H9 (cell line): ENCODE measurements at regions not wholly inside any gene's neighbourhood (a gene's known extent, or its start where the extent isn't known, plus 50 kb on each side); places are given as distances from the start of the nearest gene placed in this dataset.

Experiments
- DNase-seq: peaks from one replicate; pipeline ENCODE4 v3.0.0-alpha.2; 2017
- H2AFZ ChIP-seq: one replicate; pipeline ENCODE4 v1.6.1; 2013; ENCODE audit warnings: mild to moderate bottlenecking, low read length, control low read depth, moderate library complexity
- H2AK5ac ChIP-seq: 2 replicates; pipeline ENCODE4 v1.6.1; 2013; ENCODE audit warnings: low read length, control low read depth, mixed read lengths; ENCODE audit not compliant: insufficient read length
- H2BK120ac ChIP-seq: one replicate; pipeline ENCODE4 v1.6.1; 2013; ENCODE audit warnings: low read depth, mild to moderate bottlenecking, low read length, control low read depth, inconsistent platforms; ENCODE audit not compliant: poor library complexity, severe bottlenecking
- H2BK12ac ChIP-seq: 2 replicates; pipeline ENCODE4 v1.6.1; 2013; ENCODE audit warnings: low read length, control low read depth, mixed read lengths, low read depth; ENCODE audit not compliant: insufficient read length
- H2BK15ac ChIP-seq: 2 replicates; pipeline ENCODE4 v1.6.1; 2013; ENCODE audit warnings: low read depth, low read length, control low read depth
- H2BK20ac ChIP-seq: one replicate; pipeline ENCODE4 v1.6.1; 2013; ENCODE audit warnings: low read depth, mild to moderate bottlenecking, low read length, control low read depth, inconsistent platforms; ENCODE audit not compliant: poor library complexity, severe bottlenecking
- H2BK5ac ChIP-seq: 2 replicates; pipeline ENCODE4 v1.6.1; 2013; ENCODE audit warnings: low read length, control low read depth, mixed read lengths; ENCODE audit not compliant: insufficient read length
- H3K14ac ChIP-seq: 2 replicates; pipeline ENCODE4 v1.6.1; 2013; ENCODE audit warnings: low read length, control low read depth; ENCODE audit not compliant: insufficient read depth
- H3K18ac ChIP-seq: 2 replicates; pipeline ENCODE4 v1.6.1; 2013; ENCODE audit warnings: low read depth, mild to moderate bottlenecking, mixed read lengths, low read length, control low read depth; ENCODE audit not compliant: insufficient read length
- H3K23ac ChIP-seq: 2 replicates; pipeline ENCODE4 v1.6.1; 2013; ENCODE audit warnings: low read length, control low read depth, mixed read lengths, low read depth; ENCODE audit not compliant: insufficient read length
- H3K23me2 ChIP-seq: 2 replicates; pipeline ENCODE4 v1.6.1; 2013; ENCODE audit warnings: low read depth, mild to moderate bottlenecking, mixed read lengths, low read length, control low read depth; ENCODE audit not compliant: insufficient read length, poor library complexity, severe bottlenecking
- H3K27ac ChIP-seq: 2 replicates; pipeline ENCODE4 v1.5.1; 2013; ENCODE audit warnings: low read length, control low read depth, mixed read lengths, low read depth; ENCODE audit not compliant: insufficient read length
- H3K27me3 ChIP-seq: 2 replicates; pipeline ENCODE4 v1.6.1; 2013; ENCODE audit warnings: low read length, control low read depth, inconsistent platforms; ENCODE audit not compliant: insufficient read depth
- H3K4ac ChIP-seq: 2 replicates; pipeline ENCODE4 v1.6.1; 2013; ENCODE audit warnings: low read depth, mild to moderate bottlenecking, control low read depth, inconsistent platforms, low read length, moderate library complexity
- H3K4me1 ChIP-seq: 2 replicates; pipeline ENCODE4 v1.6.1; 2013; ENCODE audit warnings: low read length, control low read depth, inconsistent platforms; ENCODE audit not compliant: insufficient read depth
- H3K4me2 ChIP-seq: 2 replicates; pipeline ENCODE4 v1.6.1; 2013; ENCODE audit warnings: low read length, control low read depth, mixed read lengths; ENCODE audit not compliant: insufficient read length, insufficient read depth
- H3K56ac ChIP-seq: 2 replicates; pipeline ENCODE4 v1.6.1; 2013; ENCODE audit warnings: low read depth, mild to moderate bottlenecking, mixed read lengths, low read length, control low read depth; ENCODE audit not compliant: insufficient read length
- H3K79me1 ChIP-seq: 2 replicates; pipeline ENCODE4 v1.6.1; 2013; ENCODE audit warnings: low read depth, mild to moderate bottlenecking, moderate library complexity, low read length, control low read depth, inconsistent platforms; ENCODE audit not compliant: insufficient read depth, poor library complexity, severe bottlenecking
- H3K79me2 ChIP-seq: 2 replicates; pipeline ENCODE4 v1.6.1; 2013; ENCODE audit warnings: low read length, control low read depth, inconsistent platforms; ENCODE audit not compliant: insufficient read depth
- H3K9ac ChIP-seq: 2 replicates; pipeline ENCODE4 v1.6.1; 2013; ENCODE audit warnings: low read length, control low read depth, mixed read lengths; ENCODE audit not compliant: insufficient read length; ENCODE audit errors: extremely low read depth
- H3K9me3 ChIP-seq: one replicate; pipeline ENCODE4 v1.6.1; 2013; ENCODE audit warnings: low read depth, low read length, inconsistent platforms; ENCODE audit not compliant: control insufficient read depth
- H3T11ph ChIP-seq: one replicate; pipeline ENCODE4 v1.6.1; 2013; ENCODE audit warnings: mild to moderate bottlenecking, low read length, control low read depth, inconsistent platforms
- H4K20me1 ChIP-seq: one replicate; pipeline ENCODE4 v1.6.1; 2013; ENCODE audit not compliant: control insufficient read depth, insufficient read length, insufficient read depth
- H4K5ac ChIP-seq: 2 replicates; pipeline ENCODE4 v1.6.1; 2013; ENCODE audit warnings: low read depth, mild to moderate bottlenecking, mixed read lengths, low read length, control low read depth; ENCODE audit not compliant: insufficient read length
- H4K8ac ChIP-seq: replicated peaks from 2 replicates; pipeline ENCODE4 v1.6.1; 2013; ENCODE audit warnings: low read length, control low read depth, mixed read lengths, low read depth; ENCODE audit not compliant: insufficient read length
- H4K91ac ChIP-seq: 2 replicates; pipeline ENCODE4 v1.6.1; 2013; ENCODE audit warnings: low read depth, mild to moderate bottlenecking, moderate library complexity, mixed read lengths, low read length, control low read depth; ENCODE audit not compliant: insufficient read length
- H3K27ac Mint-ChIP-seq, 3 experiments: 2 replicates in 2 of 3; 3 replicates in 1 of 3; pipeline ENCODE4 v1.8.0; 2020 to 2021; ENCODE audit warnings: mixed read lengths in 3 of 3, mild to moderate bottlenecking in 1 of 3, moderate library complexity in 1 of 3
- H3K27me3 Mint-ChIP-seq: 2 replicates; pipeline ENCODE4 v1.8.0; 2021; ENCODE audit warnings: low read depth, mild to moderate bottlenecking, moderate library complexity, mixed read lengths
- H3K36me3 Mint-ChIP-seq, 3 experiments: 2 replicates in 2 of 3; 3 replicates in 1 of 3; pipeline ENCODE4 v1.8.0; 2020 to 2021; ENCODE audit warnings: low read depth in 3 of 3, mixed read lengths in 3 of 3; ENCODE audit not compliant: insufficient read depth in 1 of 3
- H3K4me1 Mint-ChIP-seq, 2 experiments: 2 replicates each; pipeline ENCODE4 v1.8.0; 2020; ENCODE audit warnings: mixed read lengths in 2 of 2
- H3K4me3 Mint-ChIP-seq, 2 experiments: 2 replicates in 1 of 2; 3 replicates in 1 of 2; pipeline ENCODE4 v1.8.0; 2020 to 2021; ENCODE audit warnings: mild to moderate bottlenecking in 2 of 2, mixed read lengths in 2 of 2, moderate library complexity in 1 of 2
- H3K9me3 Mint-ChIP-seq, 2 experiments: 2 replicates in 1 of 2; 3 replicates in 1 of 2; pipeline ENCODE4 v1.8.0; 2020; ENCODE audit warnings: mild to moderate bottlenecking in 2 of 2, mixed read lengths in 2 of 2, moderate library complexity in 1 of 2
- CTCF ChIP-seq: fragments of 200-600 bp; sonication (generic); conservative IDR thresholded peaks from 3 replicates; pipeline ENCODE4 v1.8.0; 2021; ENCODE audit warnings: antibody characterized with exemption, mild to moderate bottlenecking
- WGBS: extraction: QIAGEN DNeasy Blood & Tissue Kit; methylation state at CpG from one replicate; pipeline ENCODE4 v1.1.7; 2013; ENCODE audit warnings: missing lambda C conversion rate, low lambda C conversion rate, mixed read lengths; ENCODE audit not compliant: insufficient read length; ENCODE audit errors: extremely low coverage; 5-methylcytosine and 5-hydroxymethylcytosine counted together

- Histone ChIP-seq H2BK12ac (no peak overlapping the region), H3T11ph (no peak overlapping the region), H4K8ac (no peak overlapping the region), H4K20me1 (no peaks in the 10 kb centered on the region), H2BK15ac (no peak overlapping the region), H3K4ac (no peak overlapping the region), H2AFZ (no peak overlapping the region), H2AK5ac (no peak overlapping the region), H3K27me3 (no peaks in the 10 kb centered on the region), H3K18ac (no peak overlapping the region), H3K23me2 (no peaks in the 10 kb centered on the region), H2BK20ac (no peak overlapping the region), H3K79me2 (no peaks in the 10 kb centered on the region), H3K79me1 (no peaks in the 10 kb centered on the region), H3K23ac (no peak overlapping the region), H3K14ac (no peak overlapping the region), H3K4me1 (0 out of 2 replicates have a peak, but pooled peaks cover 2% of the 10 kb centered on the region), H3K9ac (no peak overlapping the region), H3K4me2 (no peak overlapping the region), H4K91ac (no peak overlapping the region), H3K27ac (no peak overlapping the region), H2BK5ac (no peak overlapping the region), H3K9me3 (no peaks in the 10 kb centered on the region), H3K56ac (no peak overlapping the region), H4K5ac (no peak overlapping the region), H2BK120ac (no peak overlapping the region)
- no peak for DNase-seq
- H3K27me3 Mint-ChIP-seq = no peaks in the 10 kb centered on the region
- H3K4me1 Mint-ChIP-seq = peaks cover 11 to 13% of the 10 kb centered on the region in 2 experiments
- H3K27ac Mint-ChIP-seq = no peak overlapping the region
- TF ChIP-seq CTCF = no peak
- peaks cover 3 to 4% of the 10 kb centered on the region in 2 experiments for H3K9me3 Mint-ChIP-seq
- H3K4me3 Mint-ChIP-seq = no peak overlapping the region
- H3K36me3 Mint-ChIP-seq = peaks cover 0 to 9% (median 0%) of the 10 kb centered on the region in 3 experiments; a peak in 2 of 7 replicates
- WGBS = no CpG with 5 or more reads among the region's 1 CpG
Measured at GRCh38 chr3:94259291-94259690, 196.4 kb downstream of the NSUN3 start.
